GM13976 (cell line): ENCODE measurements at regions not wholly inside any gene's neighbourhood (a gene's known extent, or its start where the extent isn't known, plus 50 kb on each side); places are given as distances from the start of the nearest gene placed in this dataset.

ENCODE experiments used
- DNase-seq: peaks from one replicate; pipeline ENCODE4 v3.0.0; 2012; ENCODE audit warnings: low spot score
- CTCF ChIP-seq: IDR thresholded peaks from 2 replicates; pipeline ENCODE4 v1.5.1; 2012; ENCODE audit warnings: borderline replicate concordance, mild to moderate bottlenecking; ENCODE audit not compliant: insufficient read depth; ENCODE audit errors: extremely low read depth, missing control alignments, control extremely low read depth
- in situ Hi-C: fragments of 300-500 bp; cut with MboI; formaldehyde crosslinking; loops from one replicate; pipeline ENCODE4 v1.12.0; 2022; ENCODE audit warnings: low sequenced_read_pairs, mixed read lengths, inconsistent platforms; ENCODE audit not compliant: unreplicated experiment

- no peak for DNase-seq
- in situ Hi-C loops: loop anchor here (25.0 kb wide), 1 partner anchor 225 kb away; no protein-coding TSS in a partner anchor
- TF ChIP-seq CTCF: no peak
Observed at GRCh38 chrX:16461968-16462367, 188.0 kb upstream of the S100G start.

- TF ChIP-seq CTCF: no peak
- in situ Hi-C loops: loop anchor here (25.0 kb wide), 1 partner anchor 224 kb away; no protein-coding TSS in a partner anchor
- no peak for DNase-seq
Observed at GRCh38 chrX:16462912-16463311, 187.0 kb upstream of the S100G start.

GRCh38 chrX:16464369-16464768, 185.6 kb upstream of the S100G start:
- DNase-seq: no peak
- in situ Hi-C loops: loop anchor here (25.0 kb wide), 1 partner anchor 223 kb away; no protein-coding TSS in a partner anchor
- TF ChIP-seq CTCF: no peak

- no peak for TF ChIP-seq CTCF
- in situ Hi-C loops: loop anchor here (25.0 kb wide), 1 partner anchor 222 kb away; no protein-coding TSS in a partner anchor
- no peak for DNase-seq
Observed at GRCh38 chrX:16465081-16465876, 184.7 kb upstream of the S100G start.

GRCh38 chrX:16466640-16467432, 183.1 kb upstream of the S100G start:
- no peak for TF ChIP-seq CTCF
- in situ Hi-C loops: loop anchor here (25.0 kb wide), 1 partner anchor 220 kb away; no protein-coding TSS in a partner anchor
- no peak for DNase-seq

GRCh38 chrX:16469870-16470269, 180.1 kb upstream of the S100G start:
- in situ Hi-C loops: loop anchor here (25.0 kb wide), 1 partner anchor 217 kb away; no protein-coding TSS in a partner anchor
- TF ChIP-seq CTCF: no peak
- DNase-seq: no peak
